ENCODE measurements at regions not wholly inside any gene's neighbourhood (a gene's known extent, or its start where the extent isn't known, plus 50 kb on each side); places are given as distances from the start of the nearest gene placed in this dataset.

DNA sequence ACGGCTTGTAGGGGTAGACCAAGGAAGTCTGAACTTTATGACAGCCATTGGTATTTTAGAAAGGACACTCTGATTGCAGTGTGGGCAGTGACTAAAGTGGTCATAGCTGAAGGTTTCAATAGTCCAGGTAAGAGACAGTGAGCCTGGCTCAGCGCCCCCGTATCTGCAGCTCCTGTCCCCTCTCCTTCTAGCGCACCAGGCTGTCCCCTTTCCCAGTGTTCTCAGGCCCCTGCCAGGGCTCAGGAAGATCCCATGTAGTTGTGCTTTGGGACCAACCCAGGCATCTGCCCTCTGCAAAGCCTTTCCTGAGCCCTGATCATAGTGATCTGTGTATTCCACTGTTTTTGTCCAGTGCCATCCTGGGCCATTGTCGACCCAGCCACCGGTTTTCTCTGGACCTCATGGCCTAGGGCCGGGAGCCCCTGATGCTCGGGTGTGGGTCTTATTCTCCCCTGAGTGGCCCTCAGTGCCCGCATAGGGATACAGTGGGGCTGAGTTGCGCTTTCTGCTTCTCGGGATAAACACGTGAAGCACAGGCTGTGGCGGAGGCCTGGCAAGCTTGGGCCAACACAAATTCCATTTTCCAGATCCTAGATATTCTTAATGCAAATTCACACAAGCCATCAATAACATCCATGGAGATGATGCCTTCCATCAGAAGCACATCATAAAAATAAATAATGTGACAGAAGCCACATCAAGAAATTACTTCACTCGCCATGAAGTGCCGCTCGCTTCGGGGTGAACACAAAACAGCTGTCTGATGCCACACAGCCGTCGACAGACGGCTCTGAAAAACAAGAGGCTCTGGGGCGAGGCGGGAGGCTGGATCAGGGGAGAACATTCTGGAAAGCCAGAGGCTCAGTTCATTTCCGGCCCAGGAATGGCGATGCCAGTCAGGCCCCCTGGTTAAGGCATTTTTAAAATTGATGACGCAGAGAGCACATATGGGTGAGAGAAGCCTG is 805.0 kb downstream of the TBC1D22A start:
- no peak for DNase-seq

DNA sequence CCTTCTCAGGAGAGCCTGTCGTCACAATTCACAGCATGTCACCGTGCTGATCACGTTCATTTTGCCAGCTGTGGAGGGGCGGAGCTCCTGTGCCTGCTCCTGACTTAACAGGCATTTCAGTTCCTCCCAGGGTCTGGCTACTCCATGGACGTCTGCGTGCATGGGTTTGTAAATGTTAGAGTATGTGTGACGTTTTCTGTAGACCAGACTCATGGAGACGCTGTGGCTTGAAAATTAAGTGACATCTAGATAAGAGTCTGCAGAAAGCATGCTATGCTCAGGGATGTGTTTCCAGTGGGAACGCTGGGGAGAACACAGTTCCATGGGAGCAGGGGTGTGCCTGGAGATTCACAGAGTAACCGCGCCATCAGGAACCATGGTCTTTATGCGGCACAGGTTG is 804.0 kb downstream of the TBC1D22A start:
- DNase-seq = no peak

DNA sequence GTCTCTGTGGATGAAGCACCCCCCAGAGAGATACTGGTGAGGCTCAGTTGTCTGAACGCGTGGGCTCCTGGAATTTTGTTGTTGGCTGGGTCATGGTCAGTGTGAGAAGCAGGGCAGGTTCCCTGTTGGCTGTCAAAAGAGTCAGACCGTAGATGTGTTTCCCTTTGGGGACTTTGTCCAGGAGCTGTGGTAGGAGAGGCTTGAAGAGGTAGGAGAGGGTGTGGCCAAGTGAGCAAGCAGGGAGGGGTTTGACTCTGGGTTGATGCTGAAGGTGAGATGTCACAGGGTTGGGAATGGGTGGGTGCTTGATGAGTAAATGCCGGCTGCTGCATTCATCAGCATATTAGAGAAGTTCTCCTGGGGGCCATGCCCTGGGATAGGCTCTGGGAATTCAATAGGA is 803.2 kb downstream of the TBC1D22A start:
- DNase-seq = no peak

DNA sequence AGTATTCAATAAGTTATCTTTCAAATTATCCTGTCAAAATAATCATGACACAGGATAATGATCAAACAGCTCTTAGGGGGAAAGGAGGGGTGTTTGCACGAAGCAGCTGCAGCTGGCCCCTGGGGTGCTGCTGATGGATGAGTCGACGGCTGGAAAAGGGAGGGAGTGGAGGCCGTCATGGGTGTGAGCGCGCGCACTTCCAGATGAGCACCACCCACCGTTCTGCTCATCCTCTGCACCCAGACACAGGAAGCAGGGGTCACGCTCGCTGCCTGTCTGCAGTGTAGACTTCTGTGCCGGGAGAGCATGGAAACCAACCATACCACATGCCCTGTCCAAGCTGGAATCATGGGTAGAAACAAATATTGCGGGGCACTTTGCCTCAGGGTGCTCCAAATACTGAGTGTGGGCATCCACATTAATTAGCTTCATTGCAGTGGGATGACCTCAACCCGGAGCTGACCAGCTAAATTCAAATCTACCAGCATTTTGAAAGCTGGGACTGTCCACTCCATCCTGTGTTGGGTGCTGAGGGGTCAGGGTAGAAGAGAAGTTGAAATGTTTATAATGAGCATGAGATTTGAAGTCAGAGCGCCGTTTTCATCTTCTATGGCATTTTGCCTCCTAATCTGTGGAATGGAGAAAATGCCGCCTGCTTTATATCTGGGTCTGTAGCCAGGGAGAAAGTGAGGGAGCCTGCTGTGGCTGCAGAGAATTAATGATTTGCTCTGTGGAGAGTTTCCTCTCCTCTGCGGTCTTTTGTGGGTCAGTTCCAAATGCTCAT is 802.4 kb downstream of the TBC1D22A start:
- no peak for DNase-seq

DNA sequence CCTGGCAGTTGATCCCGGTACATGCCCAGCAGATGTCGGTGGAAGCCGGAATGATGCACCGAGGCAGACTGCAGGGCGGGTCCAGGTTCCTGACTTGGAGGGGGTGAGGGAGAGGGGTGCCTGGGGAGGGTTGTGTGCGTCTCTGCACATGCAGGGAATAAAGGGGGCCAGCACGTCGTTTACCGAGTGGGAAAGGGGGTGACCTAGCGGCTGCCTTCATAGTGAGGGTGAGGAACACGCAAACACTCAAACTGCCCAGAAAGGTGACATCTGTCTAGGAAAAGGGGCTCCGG is 801.7 kb downstream of the TBC1D22A start:
- DNase-seq = no peak

DNA sequence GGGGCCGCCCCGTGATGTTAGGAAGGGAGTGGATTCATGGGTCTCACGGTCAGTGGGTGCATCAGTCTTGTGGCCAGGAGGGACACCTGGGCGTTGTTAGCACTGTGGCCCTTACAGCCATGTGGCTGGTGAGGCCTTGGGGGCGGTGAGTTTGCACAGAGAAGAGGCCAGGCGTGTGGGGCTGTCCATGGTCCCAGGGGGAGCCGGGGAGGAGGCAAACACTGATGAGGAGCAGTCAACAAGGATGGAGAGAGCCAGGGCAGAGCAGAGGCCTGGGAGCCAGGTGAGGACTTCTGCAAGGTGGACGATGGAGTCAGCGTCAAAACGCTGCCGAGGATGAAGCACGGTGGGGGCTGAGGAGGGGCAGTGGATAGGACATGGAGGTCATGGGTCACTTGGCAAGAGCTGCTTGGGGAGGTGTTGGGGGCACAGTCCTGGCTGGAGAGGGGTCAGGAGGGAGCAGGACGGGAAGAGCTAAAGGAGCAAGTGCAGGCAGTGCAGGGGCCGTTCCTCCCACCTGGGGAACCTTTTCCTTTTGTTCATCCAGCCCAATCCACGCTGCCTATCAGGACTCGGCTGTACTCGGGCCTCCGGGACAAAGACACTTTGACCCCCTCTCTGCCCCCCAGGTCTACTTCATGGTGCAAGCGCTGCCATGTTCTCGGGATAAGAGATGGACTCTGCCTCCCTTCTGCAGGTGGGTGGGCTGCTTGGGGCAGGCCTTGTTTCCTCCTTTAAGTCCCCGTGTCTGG is 801.1 kb downstream of the TBC1D22A start:
- no peak for DNase-seq

DNA sequence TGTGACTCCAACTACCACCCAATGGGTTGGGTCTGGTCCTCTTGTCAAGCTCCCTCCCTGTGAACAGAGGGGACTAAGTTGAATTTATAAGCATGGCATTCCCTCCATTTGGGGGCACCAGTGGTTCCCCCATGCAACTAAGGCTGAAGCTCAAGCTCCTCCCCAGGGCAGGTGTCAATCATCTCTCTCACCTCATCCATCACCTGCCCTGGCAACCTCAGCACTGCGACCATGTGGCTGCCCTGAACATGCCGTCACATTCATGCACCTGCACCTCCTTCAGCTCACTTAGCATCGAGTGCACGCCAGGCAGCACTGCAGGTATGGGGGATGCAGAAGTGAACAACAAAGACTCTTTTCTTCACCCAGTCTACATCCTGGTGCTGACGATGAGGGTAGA is 799.3 kb downstream of the TBC1D22A start:
- DNase-seq = no peak

DNA sequence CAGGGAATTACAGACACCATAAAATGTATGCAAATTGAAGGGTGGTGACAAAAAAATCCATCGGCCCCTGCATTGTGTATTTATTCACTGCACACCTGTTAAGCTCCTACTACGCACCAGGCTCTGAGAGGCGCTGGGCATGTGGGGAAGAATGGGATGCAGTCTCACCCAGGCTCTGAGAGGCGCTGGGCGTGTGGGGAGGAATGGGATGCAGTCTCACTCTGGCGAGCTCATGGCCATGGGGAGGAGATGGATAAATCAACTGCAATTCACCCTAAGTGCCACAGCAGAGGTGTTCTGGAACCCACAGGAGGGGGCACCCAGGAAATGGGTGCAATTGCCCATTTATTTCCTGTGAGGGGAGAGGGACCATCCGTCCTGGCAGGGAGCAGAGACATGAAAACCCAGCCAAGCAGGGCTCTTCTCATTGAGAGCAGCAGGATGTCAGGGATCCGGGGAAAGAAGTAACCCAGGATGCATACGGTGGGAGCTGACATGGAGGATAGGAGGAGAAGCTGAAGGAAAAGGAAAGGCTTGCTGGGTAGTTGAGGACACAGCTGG is 798.7 kb downstream of the TBC1D22A start:
- DNase-seq = no peak

DNA sequence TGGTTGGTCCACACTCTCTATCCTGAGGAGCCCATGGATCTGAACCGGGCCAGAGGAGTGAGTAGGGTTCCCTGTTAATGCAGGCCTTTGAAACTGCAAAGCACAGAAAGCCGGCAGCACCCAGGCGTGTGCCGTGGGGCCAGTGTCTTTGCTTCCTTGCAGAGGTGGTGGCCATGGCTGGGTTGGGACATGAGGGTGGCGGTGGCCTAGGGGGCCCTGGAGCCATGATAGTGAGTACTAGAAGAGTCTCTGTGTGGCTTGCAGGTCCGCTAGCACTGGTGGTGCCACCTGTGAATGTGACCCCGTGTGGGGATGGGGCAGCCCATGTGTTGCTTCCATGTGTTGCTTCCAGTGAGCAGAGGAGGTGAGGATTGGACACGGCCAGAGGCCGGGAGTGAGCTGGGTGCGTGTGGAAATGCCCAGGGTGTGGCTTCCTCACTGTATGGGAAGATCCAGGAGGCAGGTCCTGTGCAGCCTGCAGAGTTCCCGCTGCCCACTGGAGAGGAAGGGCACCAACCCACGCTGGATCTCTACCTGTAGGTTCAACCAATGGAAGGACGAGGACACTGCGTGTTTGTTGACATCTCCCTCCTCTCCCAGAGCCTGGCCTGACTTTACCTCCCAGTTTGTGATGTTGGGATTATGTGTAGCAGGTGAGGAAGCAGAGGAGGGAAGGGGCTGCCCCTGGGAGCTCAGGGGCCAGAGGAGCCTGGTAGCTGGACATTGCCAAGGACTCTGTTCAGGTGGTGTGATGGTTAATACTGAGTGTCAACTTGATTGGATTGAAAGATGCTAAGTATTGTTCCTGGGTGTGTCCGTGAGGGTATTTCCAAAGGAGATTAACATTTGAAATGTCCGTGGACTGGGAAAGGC is 796.6 kb downstream of the TBC1D22A start:
- no peak for DNase-seq

DNA sequence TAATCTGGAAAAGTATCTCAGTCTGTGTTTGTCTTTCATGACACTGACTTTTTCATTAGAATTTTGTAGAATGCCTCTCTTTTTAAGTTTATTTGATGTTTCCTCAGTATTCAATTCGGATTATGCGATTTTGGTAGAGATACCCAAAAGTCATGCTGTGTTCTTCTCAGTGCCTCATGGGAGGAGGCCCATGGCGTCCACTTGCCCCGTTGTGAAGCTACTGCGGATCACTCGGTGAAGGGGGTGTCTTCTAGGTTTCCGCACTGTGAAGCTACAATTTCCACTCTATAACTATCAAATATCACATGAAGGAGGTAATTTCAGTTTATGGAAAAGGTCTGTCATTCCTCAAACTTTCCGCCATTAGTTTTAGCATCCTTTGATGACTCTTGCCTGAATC is 794.0 kb downstream of the TBC1D22A start:
- no peak for DNase-seq

DNA sequence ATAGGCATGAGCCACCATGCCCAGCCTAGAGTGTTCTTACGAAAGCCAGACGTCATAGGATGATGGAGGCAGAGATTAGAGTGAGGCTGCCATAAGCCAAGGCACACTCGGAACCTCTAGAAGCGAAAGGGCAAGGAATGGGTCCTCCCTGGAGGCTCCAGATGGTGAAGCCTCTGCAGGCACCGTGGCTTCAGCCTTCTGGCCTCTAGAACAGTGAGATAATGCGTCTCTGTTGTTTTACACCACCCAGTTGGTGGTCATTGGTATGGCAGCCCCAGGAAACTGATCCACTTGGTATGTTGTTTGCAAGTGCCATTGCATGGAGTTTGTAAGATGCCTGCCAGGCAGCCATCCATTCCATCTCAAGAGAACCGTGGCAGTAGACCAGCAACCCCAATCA is 791.0 kb downstream of the TBC1D22A start:
- DNase-seq = no peak

DNA sequence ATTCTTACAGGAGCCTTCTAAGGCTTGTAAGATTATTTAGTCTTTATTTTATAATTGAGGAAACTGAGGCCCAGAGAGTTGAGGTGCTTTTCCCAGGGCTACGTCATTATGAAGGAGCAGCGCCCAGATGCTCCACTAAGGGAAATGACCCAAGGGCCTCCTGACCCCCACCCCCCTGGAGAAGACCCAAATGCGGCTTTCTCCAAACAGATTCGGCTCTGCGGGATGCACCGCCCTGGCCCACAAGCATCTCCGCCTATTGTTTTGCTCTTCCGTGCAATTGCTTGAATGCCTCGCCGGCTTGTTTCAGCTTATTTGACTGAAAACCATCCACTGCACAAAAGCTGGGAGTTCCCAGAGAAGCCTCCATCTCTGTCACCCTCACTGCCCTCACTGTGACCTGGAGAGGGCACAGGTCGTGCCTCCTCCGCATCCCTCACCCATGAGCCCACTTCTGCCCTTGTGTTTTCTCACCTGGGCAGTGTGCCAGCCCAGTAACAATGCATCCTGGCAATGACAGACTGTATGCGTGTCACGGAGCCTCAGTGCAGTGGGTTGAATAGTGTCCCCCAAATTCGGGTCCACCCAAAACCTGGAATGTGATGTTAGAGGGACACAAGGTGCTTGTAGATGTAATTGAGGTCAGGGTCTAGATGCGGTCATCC is 790.2 kb downstream of the TBC1D22A start:
- DNase-seq = no peak

DNA sequence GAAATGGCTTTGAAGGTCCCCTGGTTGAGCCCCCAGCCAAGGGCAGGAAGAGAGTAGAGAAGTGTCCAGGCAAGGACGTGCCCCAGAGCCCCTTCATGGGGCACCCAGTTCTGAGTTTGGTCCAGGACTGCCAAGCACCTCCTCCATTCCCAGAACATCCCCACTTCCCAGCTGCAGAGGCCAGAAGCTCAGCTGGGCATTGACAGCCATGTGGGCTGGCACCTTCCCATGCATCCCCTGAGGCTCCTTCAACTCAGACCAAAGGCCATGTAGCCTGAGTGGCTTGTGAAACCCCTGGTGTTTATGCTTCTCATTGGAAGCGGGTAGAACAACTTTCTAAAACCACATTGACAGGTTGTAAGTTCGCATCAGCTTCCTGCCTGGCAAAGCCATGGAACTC is 789.6 kb downstream of the TBC1D22A start:
- no peak for DNase-seq

DNA sequence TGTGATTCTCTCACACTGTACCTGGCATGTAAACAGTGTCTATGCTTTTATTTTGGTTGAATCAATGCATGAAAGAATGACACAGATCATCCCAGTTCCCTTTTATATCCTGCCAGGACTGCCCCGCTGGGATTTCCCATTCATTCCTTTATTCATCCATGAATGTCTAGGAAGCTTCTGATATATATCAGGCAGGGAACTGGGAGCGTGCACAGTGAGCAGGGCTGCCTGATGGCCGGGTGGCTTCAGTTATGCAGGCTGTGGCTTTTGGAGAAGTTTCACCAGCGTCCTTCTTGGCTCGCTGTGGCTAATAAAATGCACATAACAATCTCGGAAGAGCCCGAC is 789.0 kb downstream of the TBC1D22A start:
- DNase-seq = no peak

DNA sequence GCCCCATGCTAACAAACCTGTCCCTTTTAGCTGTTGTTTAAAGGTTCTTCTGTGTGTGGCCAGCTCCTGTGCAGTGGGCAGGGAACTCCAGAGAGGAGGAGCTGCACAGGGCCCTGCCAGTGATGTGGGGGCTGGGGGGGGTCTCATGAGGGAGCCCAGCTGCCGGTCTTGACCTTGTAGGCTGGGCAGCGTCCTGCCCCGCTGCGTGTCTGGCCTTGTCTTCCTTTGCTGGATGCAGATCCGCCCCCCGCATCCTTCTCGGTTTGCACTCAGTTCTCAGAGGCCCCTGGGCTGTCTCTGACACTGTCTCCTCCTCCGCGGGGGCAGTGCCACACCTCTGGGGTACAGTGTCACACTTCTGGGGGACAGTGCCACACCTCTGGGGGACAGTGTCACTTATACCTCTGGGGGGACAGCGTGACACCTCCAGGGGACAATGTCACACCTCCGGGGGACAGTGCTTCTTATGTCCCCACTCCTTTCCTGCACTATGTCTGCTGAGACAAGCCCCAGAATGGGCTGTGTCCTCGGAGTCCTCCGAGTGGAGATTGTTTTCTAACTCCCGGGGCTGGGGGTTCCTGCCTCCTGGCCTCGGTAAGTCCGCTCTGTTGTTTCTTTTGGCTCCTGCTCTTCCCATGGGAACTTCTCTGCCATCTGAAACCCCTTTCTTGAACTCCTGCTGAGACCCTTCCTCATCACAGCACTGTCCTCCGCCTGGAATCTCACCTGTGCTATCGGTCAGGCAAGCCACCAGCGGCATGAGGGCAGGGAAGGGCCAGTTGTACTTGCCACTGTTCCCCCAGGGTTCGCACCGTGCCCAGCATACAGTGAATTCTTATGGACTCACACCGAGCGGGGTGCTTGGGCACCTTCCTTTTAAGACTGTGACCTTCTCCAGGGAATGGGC is 788.3 kb downstream of the TBC1D22A start:
- DNase-seq = no peak

DNA sequence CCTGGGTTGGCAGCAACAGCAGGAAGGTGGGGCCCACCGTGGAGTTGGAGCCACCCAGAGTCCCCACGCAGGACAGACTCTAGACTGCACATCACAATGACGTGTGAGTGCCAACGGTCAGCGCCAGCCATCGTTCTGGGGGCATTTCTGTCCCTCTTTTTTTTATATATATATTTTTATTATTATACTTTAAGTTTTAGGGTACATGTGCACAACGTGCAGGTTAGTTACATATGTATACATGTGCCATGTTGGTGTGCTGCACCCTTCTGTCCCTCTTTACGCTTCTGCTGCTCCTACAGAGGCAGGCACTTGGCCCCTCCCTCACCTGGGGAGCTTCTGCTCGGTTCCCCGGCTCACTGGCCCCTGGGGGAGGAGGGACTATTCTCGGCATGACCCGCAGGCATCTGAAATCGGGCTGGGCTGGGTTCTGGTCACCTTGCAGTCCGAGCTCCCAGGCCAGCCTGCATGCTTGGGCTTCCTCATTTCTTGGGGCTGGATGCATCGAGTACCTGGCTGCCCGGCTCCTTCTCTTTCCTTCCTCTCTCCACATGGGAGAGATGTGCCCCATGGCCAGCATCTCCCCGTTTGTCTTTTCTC is 787.4 kb downstream of the TBC1D22A start:
- DNase-seq = no peak

DNA sequence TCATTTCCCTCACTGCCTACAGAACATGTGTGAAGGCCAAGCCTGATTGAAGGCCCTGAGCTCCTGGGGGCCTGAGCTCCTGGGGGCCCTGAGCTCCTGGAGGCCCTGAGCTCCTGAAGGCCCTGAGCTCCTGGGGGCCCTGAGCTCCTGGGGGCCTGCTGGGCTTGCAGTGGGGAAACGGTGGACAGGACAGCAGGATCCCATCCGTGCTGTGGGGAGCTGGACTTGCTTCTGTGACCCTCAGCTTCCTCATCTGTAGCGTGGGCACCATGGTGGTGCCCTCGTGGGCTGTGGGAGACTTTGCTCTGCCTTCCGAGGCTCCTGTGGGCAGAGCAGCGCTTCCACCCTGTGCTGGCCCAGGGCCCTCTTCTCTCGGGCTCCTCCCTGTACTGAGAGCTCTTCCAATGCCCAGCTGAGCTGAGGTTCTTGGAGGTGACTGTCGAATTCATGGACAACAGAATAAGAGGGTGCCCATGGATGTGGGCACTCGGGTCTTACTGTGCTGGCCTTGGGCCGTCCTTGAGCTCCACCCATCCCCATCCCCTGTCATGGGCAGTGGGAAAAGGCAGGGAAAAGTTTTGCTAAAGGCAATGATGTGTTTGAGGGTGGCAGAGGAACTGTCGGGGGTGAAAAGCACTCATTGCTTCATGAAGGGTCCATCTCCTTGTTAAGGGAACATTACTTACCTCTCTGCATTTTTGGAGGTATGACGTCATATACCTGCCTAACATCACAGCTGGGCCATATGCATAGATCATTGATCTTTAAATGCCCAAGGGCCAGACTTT is 786.7 kb downstream of the TBC1D22A start:
- no peak for DNase-seq

DNA sequence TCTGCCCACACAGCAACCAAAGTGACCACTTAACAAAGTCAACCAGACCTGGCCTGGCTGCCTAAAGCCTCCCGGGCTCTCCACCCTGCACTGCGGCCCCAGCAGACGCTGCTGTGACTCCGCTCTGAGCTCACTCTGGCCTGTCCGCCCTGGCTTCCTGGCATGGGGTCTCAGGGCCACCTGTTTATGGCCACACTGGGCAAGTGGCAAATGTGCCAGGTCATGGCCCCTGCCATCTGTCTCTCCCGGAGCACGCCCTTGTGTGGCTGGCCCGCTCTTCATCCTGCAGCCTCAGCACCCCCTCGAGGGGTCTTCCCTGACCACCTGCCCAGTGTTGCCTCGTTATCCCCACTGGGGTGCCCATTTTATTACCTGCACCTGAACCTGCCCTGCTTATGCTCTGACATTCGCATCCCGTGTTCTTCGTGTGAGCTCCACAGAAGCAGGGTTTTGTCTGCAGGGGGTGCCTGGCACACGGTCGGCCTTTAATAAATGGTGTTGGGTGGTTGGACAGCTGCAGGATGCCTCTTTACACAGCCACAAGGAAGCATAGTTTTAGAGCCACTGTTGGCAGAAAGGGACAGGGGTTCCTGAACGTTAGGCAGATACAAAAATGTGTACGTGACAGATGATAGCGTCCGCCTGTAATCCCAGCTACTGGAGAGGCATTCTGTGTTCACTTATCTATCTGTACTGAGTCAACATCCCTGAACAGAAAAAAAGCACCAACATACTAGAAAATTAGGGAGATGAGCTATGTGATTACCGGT is 785.6 kb downstream of the TBC1D22A start:
- no peak for DNase-seq

DNA sequence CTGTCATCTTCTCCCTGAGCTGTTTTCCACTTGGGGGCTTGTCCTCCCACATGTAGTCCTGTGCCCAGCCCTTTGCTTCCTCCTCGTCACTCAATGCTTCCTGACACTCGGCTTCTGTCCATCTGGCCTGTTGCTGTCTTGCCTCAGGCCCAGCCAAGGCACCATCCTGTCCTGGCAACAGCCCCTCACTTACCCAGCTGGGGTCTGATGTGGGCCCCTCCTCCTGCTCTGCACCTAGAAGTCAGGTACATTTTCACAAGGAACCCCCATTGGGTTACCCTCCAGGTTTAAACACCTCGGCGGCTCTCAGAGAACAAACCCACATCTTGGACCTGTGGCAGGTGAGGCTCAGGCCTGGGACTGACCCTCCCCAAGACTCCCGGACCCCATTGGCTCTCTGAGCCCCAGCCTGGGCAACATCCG is 784.8 kb downstream of the TBC1D22A start:
- DNase-seq = no peak
